ENCODE measurements at regions not wholly inside any gene's neighbourhood (a gene's known extent, or its start where the extent isn't known, plus 50 kb on each side); places are given as distances from the start of the nearest gene placed in this dataset.

GRCh38 chr2:222088561-222088960 lies 210.2 kb downstream of the PAX3 start (continued):
- TF ChIP-seq GABPA (IDR thresholded peaks at IDR 0.05; ENCODE audit: borderline replicate concordance, insufficient read depth, low read length) (no peak), RBBP5 (IDR thresholded peaks at IDR 0.05; ENCODE audit: borderline replicate concordance, low read depth, low read length) (no peak), CEBPB (IDR thresholded peaks at IDR 0.05; ENCODE audit: low read depth, low read length) (no peak)

Measured in H1 (cell line).